HPDE6-E6E7 (cell line): ENCODE measurements at regions not wholly inside any gene's neighbourhood (a gene's known extent, or its start where the extent isn't known, plus 50 kb on each side); places are given as distances from the start of the nearest gene placed in this dataset.
"Not testable (repeated sequence)": the region's sequence is repeated elsewhere in the genome, so short reads cannot be mapped to it uniquely, and the experiment has no call there.

Experiments
- DNase-seq: peaks from one replicate; pipeline ENCODE4 v3.0.0; 2011; ENCODE audit warnings: missing footprints; ENCODE audit errors: extremely low spot score

DNA sequence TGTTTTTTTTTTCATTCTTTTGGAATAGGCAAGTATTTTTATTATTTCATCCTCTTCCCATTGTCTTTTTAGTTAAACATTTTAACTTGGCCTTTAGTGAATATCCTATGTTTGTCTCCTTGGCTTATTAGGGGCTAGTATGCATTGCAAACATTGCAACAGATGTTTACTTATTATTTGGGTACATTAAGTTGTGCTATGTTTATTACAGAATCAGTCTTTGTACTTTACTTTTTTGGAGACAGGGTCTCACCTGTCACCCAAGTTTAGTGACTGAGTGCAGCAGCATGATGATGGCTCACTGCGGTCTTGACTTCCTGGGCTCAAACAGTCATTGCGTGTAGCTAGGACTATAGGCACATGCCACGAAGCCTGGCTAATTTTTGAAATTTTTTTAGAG is 51.1 kb upstream of the NUDT6 start:
- DNase-seq: no peak

DNA sequence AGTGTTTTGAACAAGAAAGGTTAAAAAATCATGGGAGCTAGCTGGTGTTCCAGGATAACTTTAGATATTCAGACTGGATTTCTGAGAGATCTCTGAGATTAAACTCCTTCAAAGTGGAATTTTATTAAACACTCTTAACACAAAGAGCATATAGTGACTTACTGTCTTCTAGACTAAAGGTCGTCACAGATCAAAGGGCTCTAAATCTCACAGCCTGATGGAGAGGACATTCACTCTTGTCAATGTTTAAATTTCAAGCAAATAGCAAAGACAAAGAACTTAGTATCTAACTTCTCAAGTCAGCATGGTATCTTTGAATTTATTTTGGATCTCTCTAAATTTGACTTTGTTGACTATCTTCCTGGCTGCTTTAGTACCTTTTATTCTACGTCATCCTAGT is 53.7 kb upstream of the NUDT6 start:
- DNase-seq: no peak

DNA sequence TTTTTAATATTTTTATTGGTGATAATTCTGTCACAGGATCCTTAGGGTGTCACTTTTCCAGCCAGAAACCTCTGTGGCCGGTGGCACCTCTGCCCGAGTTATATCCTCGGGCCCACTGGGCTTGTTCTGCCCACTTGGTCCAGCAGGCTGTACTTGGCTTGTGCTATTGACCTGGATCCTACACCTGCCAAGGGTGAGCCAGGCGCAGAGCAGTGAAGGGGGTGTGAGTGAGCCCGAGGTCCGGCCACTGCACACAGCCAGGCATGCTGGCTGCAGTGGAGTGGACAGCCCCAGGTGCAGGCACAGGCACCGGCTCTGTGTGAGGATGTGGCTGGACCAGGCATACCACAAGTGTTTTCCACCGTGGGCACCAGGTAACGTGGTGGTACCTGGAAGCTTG is 54.7 kb upstream of the NUDT6 start:
- DNase-seq: no peak

DNA sequence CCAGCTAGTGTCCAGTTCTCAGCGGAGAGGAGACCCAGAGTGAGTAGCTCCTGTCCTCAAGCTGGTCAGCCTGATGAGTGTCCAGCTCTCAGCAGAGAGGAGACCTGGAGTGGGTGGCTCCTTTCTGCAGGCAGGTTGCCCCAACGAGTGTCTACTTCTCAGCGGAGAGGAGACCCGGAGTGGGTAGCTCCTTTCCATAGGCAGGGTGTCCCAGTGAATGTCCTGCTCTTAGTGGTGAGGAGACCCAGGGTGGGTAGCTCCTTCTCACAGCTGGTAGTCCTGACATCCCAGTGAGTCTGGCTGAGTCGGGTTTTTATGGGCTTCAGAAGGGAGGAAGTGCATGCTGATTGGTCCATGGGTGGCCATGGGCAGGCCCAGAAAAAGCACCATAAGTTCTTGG is 55.7 kb upstream of the NUDT6 start:
- DNase-seq: no peak

DNA sequence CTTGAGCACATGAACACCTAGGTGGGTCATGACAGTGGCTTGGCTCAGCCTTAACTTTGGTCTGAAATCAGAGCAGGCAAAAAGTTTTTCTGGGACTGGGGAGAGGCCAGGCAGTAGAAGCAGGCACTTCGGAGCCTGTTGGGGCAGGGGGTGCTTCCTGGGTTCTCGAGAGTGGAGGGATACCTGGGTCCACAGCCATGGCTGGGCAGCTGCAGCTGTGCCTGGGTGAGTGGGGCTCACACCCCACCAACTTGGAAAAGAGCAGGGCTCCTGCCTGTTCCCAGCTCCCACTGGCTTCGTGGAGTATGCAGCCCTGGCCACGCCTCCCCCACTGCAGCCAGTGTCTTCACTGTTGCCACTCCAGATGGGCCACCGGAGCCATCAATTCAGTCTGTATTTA is 56.4 kb upstream of the NUDT6 start:
- DNase-seq: no peak

DNA sequence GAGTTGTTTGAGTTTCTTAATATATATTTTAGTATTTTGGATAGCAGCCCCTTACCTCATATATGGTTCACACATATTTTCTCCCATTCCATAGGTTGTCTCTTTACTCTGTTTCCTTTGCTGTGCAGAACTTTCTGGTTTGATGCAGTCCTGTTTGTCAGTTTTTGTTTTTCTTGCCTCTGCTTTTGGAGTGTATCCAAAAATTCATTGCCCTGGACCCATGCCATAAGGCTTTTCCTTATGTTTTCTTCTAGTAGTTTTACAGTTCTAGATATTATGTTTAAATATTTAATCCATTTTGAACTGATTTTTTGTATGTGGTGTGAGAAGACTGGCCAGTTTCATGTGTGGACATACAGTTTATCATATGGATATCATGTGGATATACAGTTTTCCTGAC is 58.5 kb upstream of the NUDT6 start:
- DNase-seq: no peak

DNA sequence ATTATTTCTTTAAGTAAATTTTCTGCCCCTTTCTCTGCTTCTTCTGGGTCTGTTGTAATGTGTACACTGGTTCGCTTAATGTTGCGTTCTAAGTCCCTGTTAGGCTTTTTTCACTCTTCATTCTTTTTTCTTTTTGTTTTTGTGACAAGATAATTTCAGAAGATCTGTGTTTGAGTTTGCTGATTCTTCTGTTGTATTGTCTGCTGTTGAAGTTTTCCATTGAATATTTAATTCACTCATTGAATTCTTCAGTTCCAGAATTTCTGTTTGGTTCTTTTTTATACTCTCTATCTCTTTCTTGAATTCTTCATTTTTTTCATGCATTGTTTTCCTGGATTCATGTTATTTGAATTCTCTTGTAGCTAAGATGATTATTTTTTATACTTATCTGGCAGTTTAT is 66.3 kb upstream of the NUDT6 start:
- no peak for DNase-seq

DNA sequence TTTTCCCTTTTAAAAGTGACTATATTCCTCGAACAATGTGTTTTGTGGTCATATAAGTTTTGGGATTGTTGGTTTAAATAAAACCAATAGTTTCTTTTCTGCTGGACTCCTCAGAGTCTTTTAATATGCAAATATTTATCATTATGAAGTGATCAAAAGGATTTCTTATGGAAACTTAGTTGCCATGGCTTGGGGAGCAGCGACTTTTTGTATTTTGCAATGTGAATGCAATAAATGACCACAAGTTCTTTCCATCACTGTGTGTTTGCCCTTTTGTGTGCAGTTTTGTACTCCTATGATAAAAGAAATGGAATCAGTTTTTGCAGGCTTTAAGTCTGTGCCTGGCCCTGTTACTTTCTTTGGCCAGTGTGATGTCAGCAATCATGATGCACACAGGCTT is 68.5 kb upstream of the NUDT6 start:
- no peak for DNase-seq

DNA sequence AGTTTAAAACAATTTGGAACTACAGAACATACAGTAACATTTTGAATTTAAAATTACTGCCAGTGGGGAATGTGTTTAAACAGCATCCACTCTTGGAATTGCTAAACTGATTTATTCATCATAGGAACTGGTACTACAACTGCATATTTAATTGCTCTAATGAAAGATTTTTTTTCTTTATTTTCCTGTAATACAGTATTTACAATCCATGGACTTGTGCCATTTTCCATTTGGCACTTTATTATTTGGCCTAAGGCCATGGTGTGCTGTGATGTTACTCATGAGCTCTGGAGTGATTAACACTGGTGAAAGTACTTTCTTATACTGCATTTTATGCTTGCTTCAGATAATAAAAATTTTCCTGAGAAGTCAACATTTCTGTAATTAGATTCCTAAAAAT is 69.7 kb upstream of the NUDT6 start:
- DNase-seq: no peak

DNA sequence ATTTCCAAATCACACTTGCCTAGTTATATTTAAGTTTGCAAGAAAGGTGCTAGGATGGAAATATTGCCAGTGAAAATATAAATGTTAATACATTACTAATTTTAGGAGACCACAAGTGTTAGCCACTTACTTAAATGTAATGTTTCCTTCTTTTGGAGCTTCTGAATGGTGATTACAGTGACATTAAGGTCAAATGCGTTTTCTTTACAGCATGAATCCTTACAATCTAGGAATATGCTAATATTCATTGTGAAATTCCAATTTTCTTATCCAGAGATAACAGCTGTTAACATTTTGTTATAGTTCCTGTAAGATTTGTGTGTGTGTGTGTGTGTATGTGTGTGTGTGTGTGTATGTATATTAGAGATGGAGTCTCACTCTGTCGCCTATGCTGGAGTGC is 70.2 kb upstream of the NUDT6 start:
- no peak for DNase-seq

DNA sequence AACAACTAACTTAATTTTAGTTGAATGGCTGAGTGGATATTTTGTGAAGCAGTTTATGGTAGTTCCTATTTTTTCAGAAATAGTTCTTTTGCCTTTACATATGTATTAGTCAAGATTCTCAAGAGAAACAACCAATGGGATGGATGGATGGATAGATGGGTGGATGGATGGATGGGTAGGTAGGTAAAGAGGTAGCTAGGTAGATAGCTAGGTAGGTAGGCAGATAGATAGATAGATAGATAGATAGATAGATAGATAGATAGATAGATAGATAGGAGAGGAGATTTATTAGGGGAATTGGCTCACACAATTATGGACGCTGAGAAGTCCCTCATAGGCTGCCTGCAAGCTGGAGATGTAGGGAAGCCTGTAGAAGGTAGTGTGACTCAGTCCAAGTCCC is 74.0 kb upstream of the NUDT6 start:
- DNase-seq: no peak

DNA sequence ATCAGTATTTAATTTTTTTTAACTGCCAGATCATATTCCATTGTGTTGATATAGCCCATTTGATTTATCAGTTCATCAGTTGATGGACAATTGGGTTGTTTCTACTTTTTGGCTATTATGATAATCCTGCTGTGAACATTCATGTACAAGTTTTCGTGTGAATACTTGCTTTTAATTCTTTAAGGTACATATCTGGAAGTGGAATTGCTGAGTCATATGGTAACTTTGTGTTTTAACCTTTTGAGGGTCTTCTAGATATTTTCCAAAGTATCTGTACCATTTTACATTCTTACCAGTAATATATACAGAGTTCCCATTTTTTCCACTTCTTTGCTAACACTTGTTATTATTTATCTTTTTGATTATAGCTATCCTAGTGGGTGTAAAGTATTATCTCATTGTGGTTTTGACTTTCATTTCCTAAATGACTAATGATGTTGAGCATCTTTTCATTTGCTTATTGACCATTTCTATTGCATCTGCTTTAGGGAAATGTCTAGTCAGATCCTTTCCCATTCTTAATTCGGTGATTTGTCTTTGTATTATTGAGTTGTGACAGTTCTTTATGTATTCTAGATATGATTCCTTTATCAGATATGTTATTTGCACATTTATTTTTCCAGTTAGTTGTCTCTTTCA is 75.2 kb upstream of the NUDT6 start:
- DNase-seq: no peak

DNA sequence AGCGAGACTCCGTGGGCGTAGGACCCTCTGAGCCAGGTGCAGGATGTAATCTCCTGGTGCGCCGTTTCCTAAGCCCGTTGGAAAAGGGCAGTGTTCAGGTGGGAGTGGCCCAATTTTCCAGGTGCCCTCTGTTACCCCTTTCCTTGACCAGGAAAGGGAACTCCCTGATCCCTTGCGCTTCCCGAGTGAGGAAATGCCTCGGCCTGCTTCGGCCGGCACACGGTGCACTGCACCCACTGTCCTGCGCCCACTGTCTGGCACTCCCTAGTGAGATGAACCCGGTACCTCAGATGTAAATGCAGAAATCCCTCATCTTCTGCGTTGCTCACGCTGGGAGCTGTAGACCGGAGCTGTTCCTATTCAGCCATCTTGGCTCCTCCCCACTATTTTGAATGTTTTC is 81.7 kb upstream of the NUDT6 start:
- not testable (repeated sequence) for DNase-seq

DNA sequence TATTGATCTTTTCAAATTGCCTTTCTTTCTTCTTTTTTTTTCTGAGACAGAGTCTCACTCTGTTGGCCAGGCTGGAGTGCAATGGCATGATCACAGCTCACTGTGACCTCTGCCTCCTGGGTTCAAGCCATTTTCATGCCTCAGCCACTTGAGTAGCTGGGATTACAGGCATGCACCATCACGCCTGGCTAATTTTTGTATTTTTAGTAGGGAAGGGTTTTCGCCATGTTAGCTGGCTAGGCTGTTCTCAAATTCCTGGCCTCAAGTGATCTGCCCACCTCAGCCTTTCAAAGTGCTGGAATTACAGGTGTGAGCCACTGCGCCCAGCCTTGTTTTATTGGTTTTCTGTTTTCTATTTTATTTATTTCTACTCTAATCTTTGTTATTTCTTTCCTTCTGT is 82.7 kb upstream of the NUDT6 start:
- not testable (repeated sequence) for DNase-seq

DNA sequence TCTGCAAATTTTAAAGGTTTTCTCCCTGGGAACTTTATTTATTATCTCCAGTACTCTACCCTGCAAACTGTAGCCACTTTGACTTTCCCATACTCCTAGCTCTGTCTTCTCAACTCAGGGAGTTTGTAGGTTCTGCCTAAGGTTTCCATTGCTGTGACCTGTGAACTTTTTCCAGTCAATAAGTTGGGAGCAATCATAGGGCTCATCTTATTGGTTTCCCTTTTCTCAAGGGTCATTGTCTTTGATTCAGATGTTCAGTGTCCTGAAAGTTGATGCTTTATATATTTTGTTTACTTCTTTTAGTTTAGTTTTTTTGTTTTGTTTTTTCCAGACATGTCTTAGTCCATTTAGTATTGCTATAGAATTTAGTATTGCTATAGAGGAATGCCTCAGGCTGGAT is 85.3 kb upstream of the NUDT6 start:
- DNase-seq: no peak

DNA sequence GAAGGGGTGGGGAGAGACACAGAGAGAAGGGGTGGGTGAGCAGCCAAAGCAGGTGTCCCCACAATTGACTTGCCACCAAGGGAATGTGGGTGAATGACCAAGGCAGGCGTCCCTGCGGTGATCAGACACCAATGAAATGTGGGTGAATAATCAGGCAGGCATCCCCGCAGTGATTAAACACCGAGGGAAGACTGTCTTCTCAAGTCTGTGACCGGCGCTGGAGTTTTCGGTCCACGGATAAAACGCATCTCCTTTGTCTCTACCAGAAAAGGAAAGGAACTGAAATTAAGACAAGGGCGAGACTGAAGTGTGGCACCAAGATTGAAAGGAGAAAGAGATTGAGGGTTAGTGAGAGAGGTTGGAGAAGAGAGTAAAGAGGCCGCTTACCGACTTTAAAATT is 90.0 kb upstream of the NUDT6 start:
- DNase-seq: not testable (repeated sequence)

DNA sequence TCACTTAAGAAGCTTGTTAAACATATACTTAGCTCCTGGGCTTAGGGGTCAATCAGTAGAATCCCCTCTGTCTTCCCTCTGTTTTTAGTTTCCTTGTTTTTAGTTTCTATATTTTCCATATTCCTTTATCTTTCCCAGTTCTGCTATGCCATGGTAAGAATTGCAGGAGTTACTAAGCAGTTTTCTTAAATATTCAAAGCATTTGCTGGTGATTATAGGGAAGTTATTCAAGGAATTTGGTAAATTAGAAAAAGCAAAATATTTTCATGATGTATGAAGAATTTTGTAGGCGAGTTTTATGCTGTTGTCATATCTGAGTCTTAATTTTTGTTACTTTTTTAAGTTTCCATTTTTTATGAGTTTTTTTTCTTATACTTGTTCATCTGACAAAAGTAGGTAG is 91.6 kb upstream of the NUDT6 start:
- DNase-seq: no peak

DNA sequence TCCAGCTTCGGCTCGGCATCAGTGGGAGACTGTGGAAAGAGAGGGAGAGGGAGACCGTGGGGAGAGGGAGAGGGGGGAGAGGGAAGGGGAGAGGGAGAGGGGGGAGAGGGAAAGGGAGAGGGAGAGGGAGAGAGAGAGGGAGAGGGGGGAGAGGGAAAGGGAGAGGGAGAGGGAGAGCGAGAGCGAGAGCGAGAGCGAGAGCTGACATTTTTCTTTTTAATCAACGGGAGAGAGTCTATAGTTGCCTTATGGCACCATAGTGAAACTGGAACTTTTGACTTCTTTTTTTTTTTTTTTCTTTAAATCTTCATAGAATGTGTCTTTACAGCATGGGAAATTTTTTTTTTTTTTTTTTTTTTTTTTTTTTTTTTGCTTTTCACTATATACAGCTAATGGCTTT is 94.7 kb upstream of the NUDT6 start:
- no peak for DNase-seq

DNA sequence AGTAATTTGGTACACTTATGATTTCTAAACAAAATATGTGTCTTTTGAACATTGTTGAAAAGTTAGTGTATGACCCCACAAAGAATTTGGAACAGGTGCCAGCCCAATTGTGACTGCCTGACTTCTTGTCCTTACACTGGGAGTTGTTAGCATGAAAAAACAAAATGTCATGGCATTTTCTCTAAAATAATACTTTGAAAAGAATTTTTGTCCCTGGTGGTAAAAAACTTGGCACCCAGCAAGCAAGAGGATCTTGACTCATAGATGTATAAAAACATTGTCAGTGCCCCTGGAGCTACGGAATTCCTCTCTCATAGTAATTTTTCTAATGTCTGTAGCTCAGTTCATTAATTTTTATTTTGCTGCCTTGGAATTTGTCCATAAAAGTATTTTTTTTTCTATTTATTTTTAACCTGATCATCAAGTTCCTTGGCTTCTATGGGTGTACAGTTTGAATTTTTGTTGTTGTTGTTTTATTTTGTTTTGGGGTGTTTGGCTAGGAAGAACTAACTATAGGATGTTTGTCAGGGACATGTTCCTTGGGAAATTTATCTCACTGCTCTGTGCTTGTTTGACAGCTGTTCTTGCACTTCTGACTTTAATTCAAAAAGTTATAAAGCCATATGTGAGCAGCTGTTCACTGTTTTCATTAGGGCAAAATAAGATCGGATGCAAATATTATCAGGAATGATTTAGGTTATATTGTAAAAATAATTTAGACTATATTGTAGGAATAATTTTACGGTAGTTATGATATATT is 95.4 kb upstream of the NUDT6 start:
- no peak for DNase-seq

DNA sequence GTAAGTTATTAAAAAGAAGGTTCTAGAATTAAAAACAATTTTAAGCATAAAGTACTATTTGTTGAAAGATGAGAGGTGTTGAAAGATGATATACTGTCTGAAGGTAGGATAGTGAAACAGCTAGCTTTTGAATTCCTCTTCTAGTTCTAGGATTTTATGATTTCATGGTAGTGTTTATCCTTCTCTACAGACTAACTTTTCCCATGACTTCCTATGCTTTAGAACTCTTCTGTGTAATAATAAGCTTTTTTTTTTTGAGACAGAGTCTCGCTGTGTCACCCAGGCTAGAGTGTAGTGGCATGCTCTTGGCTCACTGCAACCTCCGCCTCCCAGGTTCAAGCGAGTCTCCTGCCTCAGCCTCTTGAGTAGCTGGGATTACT is 96.0 kb upstream of the NUDT6 start:
- no peak for DNase-seq

DNA sequence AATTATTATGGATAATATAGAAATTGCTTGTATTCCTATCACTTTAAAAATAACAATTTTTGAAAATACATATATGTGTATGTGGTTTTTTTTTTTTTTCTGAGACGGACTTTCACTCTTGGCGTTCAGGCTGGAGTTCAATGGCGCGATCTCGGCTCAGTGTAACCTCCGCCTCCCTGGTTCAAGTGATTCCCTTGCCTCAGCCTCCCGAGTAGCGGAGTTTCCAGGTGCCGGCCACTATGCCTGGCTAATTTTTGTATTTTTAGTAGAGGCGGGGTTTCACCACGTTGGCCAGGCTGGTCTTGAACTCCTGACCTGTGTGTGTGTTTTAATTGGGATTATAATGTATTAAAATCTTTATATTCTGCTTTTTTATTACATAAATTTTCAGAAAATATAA is 97.9 kb upstream of the NUDT6 start:
- no peak for DNase-seq

DNA sequence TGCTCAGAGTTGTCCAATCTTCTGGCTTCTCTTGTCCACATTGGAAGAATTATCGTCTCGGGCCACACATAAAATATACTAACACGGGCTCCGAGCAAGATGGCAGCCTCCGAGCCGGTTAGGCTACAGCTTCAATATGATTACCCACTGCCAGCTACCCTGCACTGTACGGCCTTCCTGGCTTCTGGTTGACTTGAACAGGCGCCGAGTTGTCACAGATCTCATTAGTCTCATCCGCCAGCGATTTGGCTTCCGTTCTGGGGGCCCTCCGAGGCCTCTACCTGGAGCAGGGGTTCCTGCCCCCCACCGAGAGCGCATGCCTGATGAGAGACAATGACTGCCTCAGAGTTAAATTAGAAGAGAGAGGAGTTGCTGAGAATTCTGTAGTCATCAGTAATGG is 101.2 kb upstream of the NUDT6 start:
- no peak for DNase-seq

DNA sequence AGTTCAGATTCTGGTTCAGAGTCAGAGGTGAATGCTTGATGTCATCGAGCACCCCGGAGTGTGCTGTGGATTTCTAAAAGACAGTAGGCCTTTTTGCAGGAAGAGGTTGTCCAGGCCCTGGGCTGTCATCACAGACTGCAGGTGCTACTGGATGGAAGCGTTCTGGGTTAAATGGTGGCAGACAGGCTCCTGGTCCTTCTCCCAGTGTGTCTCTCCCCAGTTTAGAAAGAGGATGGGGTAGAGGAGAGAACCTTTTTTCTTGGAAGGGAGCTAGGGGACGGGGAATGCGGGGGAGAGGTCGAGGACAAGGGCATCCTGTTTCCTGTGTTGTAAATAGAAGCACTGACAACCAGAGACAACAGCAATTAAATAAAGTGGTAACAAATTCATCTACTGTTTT is 102.3 kb upstream of the NUDT6 start:
- no peak for DNase-seq

DNA sequence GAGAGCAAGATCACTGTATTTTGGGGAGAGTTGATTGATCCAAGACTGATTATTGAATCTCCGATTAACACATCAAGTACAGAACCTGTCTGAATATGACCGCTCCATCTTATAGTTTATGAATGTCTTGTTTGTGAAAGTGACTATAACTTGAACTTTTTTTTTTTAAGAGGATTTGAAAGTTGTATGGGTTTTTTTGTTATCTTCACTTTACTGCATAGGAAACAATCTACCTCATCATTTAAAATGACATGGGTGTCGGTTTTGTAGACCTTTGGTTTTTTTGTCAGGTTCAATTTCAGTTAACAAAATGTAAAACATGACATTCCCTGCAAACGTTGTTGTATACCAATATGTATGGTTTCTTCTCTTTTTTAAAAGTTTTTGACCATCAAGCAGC is 103.0 kb upstream of the NUDT6 start:
- DNase-seq: no peak
